ENCODE measurements at regions not wholly inside any gene's neighbourhood (a gene's known extent, or its start where the extent isn't known, plus 50 kb on each side); places are given as distances from the start of the nearest gene placed in this dataset.

DNA sequence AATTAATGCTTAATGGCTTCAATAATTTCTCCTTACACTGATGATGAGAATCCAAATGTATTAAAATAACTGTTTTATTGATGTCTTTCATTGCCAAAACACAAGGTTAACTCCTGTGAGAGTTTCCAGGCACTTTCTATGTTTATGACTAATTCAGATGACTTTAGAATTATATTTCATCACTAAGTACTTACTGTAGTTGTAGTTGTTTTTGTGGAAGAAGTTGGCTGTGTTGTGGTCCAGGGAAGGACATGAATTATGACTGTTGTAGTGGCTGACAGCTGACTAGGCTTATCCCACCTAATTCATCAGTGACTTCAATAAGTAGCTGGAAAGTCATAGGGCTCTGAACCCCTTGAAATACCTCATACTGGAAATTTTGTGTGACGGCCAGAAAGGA, 254.8 kb downstream of the HGF start:
- TF ChIP-seq, protein P1, sequence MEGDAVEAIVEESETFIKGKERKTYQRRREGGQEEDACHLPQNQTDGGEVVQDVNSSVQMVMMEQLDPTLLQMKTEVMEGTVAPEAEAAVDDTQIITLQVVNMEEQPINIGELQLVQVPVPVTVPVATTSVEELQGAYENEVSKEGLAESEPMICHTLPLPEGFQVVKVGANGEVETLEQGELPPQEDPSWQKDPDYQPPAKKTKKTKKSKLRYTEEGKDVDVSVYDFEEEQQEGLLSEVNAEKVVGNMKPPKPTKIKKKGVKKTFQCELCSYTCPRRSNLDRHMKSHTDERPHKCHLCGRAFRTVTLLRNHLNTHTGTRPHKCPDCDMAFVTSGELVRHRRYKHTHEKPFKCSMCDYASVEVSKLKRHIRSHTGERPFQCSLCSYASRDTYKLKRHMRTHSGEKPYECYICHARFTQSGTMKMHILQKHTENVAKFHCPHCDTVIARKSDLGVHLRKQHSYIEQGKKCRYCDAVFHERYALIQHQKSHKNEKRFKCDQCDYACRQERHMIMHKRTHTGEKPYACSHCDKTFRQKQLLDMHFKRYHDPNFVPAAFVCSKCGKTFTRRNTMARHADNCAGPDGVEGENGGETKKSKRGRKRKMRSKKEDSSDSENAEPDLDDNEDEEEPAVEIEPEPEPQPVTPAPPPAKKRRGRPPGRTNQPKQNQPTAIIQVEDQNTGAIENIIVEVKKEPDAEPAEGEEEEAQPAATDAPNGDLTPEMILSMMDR (IDR thresholded peaks at IDR 0.05) = no peak
- no peak for TF ChIP-seq POLR2AphosphoS5 (IDR thresholded peaks at IDR 0.05; ENCODE audit: insufficient read depth in 1 of 2, low read depth in 1 of 2)
